ENCODE measurements at regions not wholly inside any gene's neighbourhood (a gene's known extent, or its start where the extent isn't known, plus 50 kb on each side); places are given as distances from the start of the nearest gene placed in this dataset.

GRCh38 chr4:189147005-189147929 is 793.4 kb upstream of the FRG1 start:
- TF ChIP-seq CTCF (IDR thresholded peaks at IDR 0.05) = no peak
- TF ChIP-seq SIN3A (IDR thresholded peaks at IDR 0.05; ENCODE audit: borderline replicate concordance, insufficient read depth, low read depth, low read length) = no peak
